Brain microvascular endothelial cell (primary cell): ENCODE measurements at regions not wholly inside any gene's neighbourhood (a gene's known extent, or its start where the extent isn't known, plus 50 kb on each side); places are given as distances from the start of the nearest gene placed in this dataset.

Experiments
- DNase-seq: peaks from one replicate; pipeline ENCODE4 v3.0.0-alpha.2; 2020
- H3K27ac ChIP-seq: fragments of 250-450 bp; sonication (Bioruptor Pico); 2 replicates; pipeline ENCODE4 v1.5.1; 2020; ENCODE audit warnings: mild to moderate bottlenecking, moderate library complexity
- H3K27me3 ChIP-seq: fragments of 250-450 bp; sonication (Bioruptor Pico); replicated peaks from 2 replicates; pipeline ENCODE4 v1.5.1; 2020; ENCODE audit warnings: mild to moderate bottlenecking
- H3K36me3 ChIP-seq: fragments of 250-450 bp; sonication (Bioruptor Pico); replicated peaks from 2 replicates; pipeline ENCODE4 v1.5.1; 2020; ENCODE audit warnings: mild to moderate bottlenecking
- H3K4me3 ChIP-seq: 2 replicates; pipeline ENCODE4 v1.5.1; 2011; ENCODE audit warnings: low read depth, mild to moderate bottlenecking, control low read depth, low read length, moderate library complexity
- CTCF ChIP-seq: IDR thresholded peaks from 2 replicates; pipeline ENCODE4 v1.5.1; 2011; ENCODE audit warnings: low read depth, mild to moderate bottlenecking, moderate library complexity, low read length, control low read depth, inconsistent platforms; ENCODE audit errors: missing control alignments
- in situ Hi-C: cut with HindIII; loops from 2 replicates; pipeline ENCODE4 v1.10.0; 2017; ENCODE audit warnings: low sequenced_read_pairs, low pct_ligation_motif_present

DNA sequence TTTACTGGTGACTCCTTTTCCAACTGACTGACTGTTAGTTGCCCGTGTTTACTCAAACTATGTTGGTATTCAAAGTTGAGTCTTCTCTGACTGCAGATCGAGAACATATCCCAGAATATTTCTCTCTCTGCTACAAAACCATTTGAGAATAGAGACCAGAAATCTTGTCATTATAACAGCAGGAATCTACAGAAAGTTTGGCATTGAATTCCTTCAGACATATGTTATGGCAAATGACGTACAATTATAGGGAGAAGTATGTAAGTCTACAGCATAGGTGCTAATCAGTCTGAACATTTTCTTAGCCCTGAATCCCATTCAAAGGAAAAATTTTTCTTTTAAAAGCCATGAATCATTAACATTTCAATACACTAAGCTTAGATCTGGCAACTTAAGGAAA is 239.8 kb upstream of the SOX9 start:
- Histone ChIP-seq H3K36me3 (no peaks in the 10 kb centered on the region), H3K4me3 (no peak overlapping the region), H3K27ac (no peak overlapping the region), H3K27me3 (no peaks in the 10 kb centered on the region)
- TF ChIP-seq CTCF = no peak
- DNase-seq = no peak
- in situ Hi-C loops = no loop called here

DNA sequence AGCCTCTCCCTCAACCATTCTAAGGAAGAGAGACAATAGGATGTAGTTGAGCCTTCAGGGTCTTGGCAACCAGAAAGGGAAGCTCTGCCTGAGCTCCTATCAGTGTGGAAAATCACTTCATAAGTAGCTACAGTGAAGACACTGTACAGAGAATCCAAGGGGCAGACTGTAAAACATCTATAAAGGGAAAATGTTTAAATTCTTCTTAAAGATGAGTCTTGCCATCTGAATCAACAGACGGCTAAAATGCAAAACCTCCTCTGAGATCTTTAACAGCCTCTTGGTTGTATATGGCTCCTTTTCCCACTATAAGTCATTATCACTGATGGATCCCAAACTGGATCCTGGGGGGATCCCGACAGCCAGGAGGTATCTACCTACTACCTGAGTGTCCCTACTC is 239.2 kb upstream of the SOX9 start:
- no peaks in the 10 kb centered on the region for H3K36me3 ChIP-seq
- no peaks in the 10 kb centered on the region for H3K27me3 ChIP-seq
- TF ChIP-seq CTCF = no peak
- no peak for DNase-seq
- no peak overlapping the region for H3K27ac ChIP-seq
- H3K4me3 ChIP-seq = no peak overlapping the region
- in situ Hi-C loops = no loop called here

DNA sequence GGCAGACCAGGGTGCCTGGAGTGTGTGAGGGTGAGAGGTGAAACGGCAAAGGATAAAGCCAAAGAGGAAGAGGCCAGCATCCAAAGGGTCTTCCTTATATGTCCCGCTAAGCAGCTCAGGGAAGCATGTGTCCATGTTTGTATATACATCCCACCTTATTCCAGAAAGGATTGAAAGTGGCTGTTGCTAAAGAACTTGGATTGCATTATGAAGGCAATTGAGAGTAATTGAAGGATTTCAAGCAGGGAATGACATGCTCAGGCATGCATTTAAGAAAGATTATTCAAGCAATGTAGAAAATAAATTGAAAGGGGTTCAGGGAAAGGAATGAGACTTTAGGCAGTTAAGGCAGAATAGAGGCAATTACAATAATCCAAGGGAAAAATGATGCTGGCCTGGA is 237.6 kb upstream of the SOX9 start:
- H3K36me3 ChIP-seq = no peaks in the 10 kb centered on the region
- no peaks in the 10 kb centered on the region for H3K27me3 ChIP-seq
- no peak overlapping the region for H3K27ac ChIP-seq
- DNase-seq = no peak
- no peak for TF ChIP-seq CTCF
- no peak overlapping the region for H3K4me3 ChIP-seq
- in situ Hi-C loops = no loop called here

GRCh38 chr17:71883845-71884244 is 237.0 kb upstream of the SOX9 start:
- no peak for TF ChIP-seq CTCF
- Histone ChIP-seq H3K36me3 (no peaks in the 10 kb centered on the region), H3K27ac (no peak overlapping the region), H3K27me3 (no peaks in the 10 kb centered on the region), H3K4me3 (no peak overlapping the region)
- no peak for DNase-seq
- in situ Hi-C loops = no loop called here

GRCh38 chr17:71885662-71886061 is 235.2 kb upstream of the SOX9 start:
- no peak for TF ChIP-seq CTCF

GRCh38 chr17:71899317-71899716 is 221.5 kb upstream of the SOX9 start:
- peak; percentile 40 for DNase-seq
- Histone ChIP-seq H3K4me3 (no peak overlapping the region), H3K27me3 (no peaks in the 10 kb centered on the region), H3K27ac (no peak overlapping the region), H3K36me3 (no peaks in the 10 kb centered on the region)
- in situ Hi-C loops = no loop called here
- TF ChIP-seq CTCF = no peak

More at GRCh38 chr17:71885662-71886061, 235.2 kb upstream of the SOX9 start:
- Histone ChIP-seq H3K27me3 (no peaks in the 10 kb centered on the region), H3K4me3 (no peak overlapping the region), H3K27ac (no peak overlapping the region), H3K36me3 (no peaks in the 10 kb centered on the region)
- no peak for DNase-seq
- in situ Hi-C loops = no loop called here
